ENCODE measurements at regions not wholly inside any gene's neighbourhood (a gene's known extent, or its start where the extent isn't known, plus 50 kb on each side); places are given as distances from the start of the nearest gene placed in this dataset.
"Not testable (repeated sequence)": the region's sequence is repeated elsewhere in the genome, so short reads cannot be mapped to it uniquely, and the experiment has no call there.

- DNase-seq (ENCODE audit: low read depth in 4 of 4, low spot score in 3 of 4), result no peak
Measured at GRCh38 chr14:53430870-53431269, 277.7 kb upstream of the DDHD1 start.

- no peak for DNase-seq (ENCODE audit: low read depth in 4 of 4, low spot score in 3 of 4)
Measured at GRCh38 chr14:53412819-53413675, 259.9 kb upstream of the DDHD1 start.

- no peak for DNase-seq (ENCODE audit: low read depth in 4 of 4, low spot score in 3 of 4)
Measured at GRCh38 chr14:53411125-53411524, 258.0 kb upstream of the DDHD1 start.

GRCh38 chr14:53409969-53410368 lies 256.8 kb upstream of the DDHD1 start:
- no peak for DNase-seq (ENCODE audit: low read depth in 4 of 4, low spot score in 3 of 4)

- DNase-seq (ENCODE audit: low read depth in 4 of 4, low spot score in 3 of 4), result no peak
Measured at GRCh38 chr14:53409289-53409688, 256.2 kb upstream of the DDHD1 start.

- DNase-seq (ENCODE audit: low read depth in 4 of 4, low spot score in 3 of 4), result no peak
Measured at GRCh38 chr14:53408175-53408879, 255.2 kb upstream of the DDHD1 start.

GRCh38 chr14:53406519-53406918 lies 253.4 kb upstream of the DDHD1 start:
- no peak for DNase-seq (ENCODE audit: low read depth in 4 of 4, low spot score in 3 of 4)

- no peak for DNase-seq (ENCODE audit: low read depth in 4 of 4, low spot score in 3 of 4)
Measured at GRCh38 chr14:53401646-53402045, 248.5 kb upstream of the DDHD1 start.

GRCh38 chr14:53399057-53399456 lies 245.9 kb upstream of the DDHD1 start:
- DNase-seq (ENCODE audit: low read depth in 4 of 4, low spot score in 3 of 4), result no peak

- DNase-seq (ENCODE audit: low read depth in 4 of 4, low spot score in 3 of 4), result no peak
Measured at GRCh38 chr14:53398616-53399015, 245.5 kb upstream of the DDHD1 start.

GRCh38 chr14:53395267-53395666 lies 242.1 kb upstream of the DDHD1 start:
- DNase-seq (ENCODE audit: low read depth in 4 of 4, low spot score in 3 of 4), result not testable (repeated sequence)

- no peak for DNase-seq (ENCODE audit: low read depth in 4 of 4, low spot score in 3 of 4)
Measured at GRCh38 chr14:53391631-53392285, 238.6 kb upstream of the DDHD1 start.

GRCh38 chr14:53391156-53391555 lies 238.0 kb upstream of the DDHD1 start:
- no peak for DNase-seq (ENCODE audit: low read depth in 4 of 4, low spot score in 3 of 4)

GRCh38 chr14:53390008-53390407 lies 236.9 kb upstream of the DDHD1 start:
- no peak for DNase-seq (ENCODE audit: low read depth in 4 of 4, low spot score in 3 of 4)

- DNase-seq (ENCODE audit: low read depth in 4 of 4, low spot score in 3 of 4), result no peak
Measured at GRCh38 chr14:53389202-53389601, 236.1 kb upstream of the DDHD1 start.

GRCh38 chr14:53386362-53386761 lies 233.2 kb upstream of the DDHD1 start:
- no peak for DNase-seq (ENCODE audit: low read depth in 4 of 4, low spot score in 3 of 4)

DNA sequence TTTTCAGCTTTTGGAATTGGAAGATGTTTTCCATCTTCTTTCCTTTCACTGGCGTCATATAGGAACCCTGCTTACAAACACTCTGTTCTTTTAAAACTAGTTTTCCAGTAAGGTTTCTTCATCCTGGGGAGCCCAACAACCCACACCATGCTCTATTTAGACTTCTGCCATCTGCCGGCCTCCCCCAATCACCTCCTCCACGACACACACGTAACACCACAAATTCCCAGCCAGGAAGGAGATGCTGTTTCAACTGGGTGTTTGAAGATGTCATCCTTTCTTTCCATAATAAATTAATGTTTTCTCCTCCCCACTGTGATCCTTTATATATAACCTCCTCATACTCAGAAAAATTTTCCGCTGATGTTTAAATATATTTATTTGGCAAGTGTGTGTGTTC lies 231.4 kb upstream of the DDHD1 start:
- no peak for DNase-seq (ENCODE audit: low read depth in 4 of 4, low spot score in 3 of 4)

DNA sequence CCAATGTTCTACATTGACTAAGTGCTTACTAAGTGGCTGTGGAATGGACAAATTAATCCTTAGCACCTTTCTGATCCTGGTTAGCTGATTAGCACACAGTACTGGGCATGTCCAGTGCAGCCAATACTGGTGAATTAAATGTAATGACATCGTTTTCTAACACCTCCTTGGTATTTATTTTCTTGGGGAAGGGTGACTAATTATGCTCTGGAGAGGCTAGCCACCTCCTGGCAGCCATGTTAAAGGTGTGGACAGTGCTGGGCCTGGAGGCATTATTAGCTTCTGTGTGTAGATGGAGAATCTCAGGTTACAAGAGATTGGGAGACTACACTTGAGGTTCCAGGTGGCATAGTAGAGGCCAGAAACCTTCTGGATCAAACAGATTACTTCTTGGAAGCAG lies 230.9 kb upstream of the DDHD1 start:
- DNase-seq (ENCODE audit: low read depth in 4 of 4, low spot score in 3 of 4), result no peak

DNA sequence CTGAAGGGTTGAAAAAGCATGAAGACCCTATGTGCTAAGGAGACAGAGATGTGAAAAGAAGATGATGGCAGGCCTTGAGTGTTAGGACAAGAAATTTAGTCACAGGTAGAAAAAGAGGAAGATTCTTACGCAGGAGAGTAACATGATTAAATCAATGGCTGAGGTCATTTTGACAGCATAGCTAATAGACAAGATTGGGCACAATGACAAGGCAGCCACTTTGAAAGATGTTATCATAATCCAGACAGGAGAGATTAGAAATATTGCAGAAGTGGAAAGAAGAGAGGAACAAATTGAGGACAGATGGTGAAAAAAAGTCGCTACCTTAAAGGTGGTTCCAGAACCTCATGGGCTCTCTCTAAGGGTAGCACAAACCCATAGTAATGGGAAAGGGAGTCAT lies 228.8 kb upstream of the DDHD1 start:
- DNase-seq (ENCODE audit: low read depth in 4 of 4, low spot score in 3 of 4), result no peak

- no peak for DNase-seq (ENCODE audit: low read depth in 4 of 4, low spot score in 3 of 4)
Measured at GRCh38 chr14:53380867-53381225, 227.7 kb upstream of the DDHD1 start.

GRCh38 chr14:53380052-53380866 lies 227.1 kb upstream of the DDHD1 start:
- DNase-seq (ENCODE audit: low read depth in 4 of 4, low spot score in 3 of 4), result no peak

Measured in right renal pelvis (tissue), 4 donors.